ENCODE measurements at regions not wholly inside any gene's neighbourhood (a gene's known extent, or its start where the extent isn't known, plus 50 kb on each side); places are given as distances from the start of the nearest gene placed in this dataset.
"Not testable (repeated sequence)": the region's sequence is repeated elsewhere in the genome, so short reads cannot be mapped to it uniquely, and the experiment has no call there.

DNA sequence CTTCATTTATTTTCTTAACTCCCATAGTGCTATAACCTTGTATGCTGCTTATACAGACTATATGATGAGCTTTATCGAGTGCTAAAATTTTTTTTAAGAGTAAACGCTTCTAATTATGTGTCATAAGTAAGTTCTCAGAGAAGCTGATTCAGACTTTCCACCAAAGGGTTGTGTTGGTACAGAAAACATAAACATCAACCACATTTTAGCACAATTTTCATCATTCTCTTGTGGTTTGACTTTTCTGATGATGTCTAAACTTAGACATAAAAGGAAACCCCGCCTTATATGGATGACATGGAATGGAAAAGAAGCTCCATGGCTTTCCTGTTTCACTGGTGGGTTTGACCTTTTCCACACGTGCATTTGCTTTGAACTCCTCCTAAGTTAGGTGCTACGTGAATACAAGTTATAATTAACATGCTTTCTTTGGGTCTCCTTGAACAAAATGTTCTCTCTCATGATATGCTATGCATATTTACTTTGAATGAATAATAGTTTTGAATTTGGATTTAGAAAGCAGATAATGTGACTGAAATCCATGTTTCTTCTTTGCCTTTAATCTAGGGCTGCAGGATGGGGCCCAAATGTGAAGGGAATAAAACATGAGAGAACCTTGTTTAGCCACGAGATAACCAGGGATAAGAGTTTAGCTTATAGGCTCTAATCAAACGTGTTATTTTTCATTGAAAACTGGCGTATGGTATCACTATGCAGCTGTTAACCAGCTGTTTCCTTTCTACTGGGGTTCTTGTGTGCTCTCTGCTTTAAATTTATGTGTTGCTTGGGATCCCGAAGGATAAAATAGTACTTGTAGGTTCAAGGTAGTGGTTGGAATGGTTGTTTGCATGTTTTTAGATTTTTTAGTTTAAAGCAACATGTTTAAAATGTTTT, 127.1 kb upstream of the AHI1 start:
- H3K27me3 ChIP-seq (ENCODE audit: control insufficient read depth in 3 of 3, insufficient read depth in 3 of 3, low read length in 3 of 3), result no peaks in the 10 kb centered on the region
- H3K4me1 ChIP-seq (ENCODE audit: control insufficient read depth in 3 of 3, insufficient read depth in 3 of 3, low read length in 3 of 3), result no peaks in the 10 kb centered on the region
- H3K9me3 ChIP-seq (ENCODE audit: control insufficient read depth in 3 of 3, low read length in 3 of 3), result no peaks in the 10 kb centered on the region

DNA sequence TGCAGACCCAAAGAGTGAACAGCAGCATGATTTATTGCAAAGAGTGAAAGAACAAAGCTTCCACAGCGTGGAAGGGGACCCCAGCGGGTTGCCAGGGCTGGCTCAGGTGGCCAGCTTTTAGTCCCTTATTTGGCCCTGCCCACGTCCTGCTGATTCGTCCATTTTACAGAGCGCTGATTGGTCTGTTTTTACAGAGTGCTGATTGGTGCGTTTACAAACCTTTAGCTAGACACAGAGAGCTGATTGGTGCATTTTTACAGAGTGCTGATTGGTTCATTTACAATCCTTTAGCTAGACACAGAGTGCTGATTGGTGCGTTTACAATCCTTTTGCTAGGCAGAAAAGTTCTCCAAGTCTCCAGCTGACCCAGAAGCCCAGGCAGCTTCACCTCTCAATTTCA, 128.5 kb upstream of the AHI1 start:
- not testable (repeated sequence) for H3K9ac ChIP-seq (ENCODE audit: low read depth in 1 of 3, low read length in 3 of 3); H3K36me3 ChIP-seq (ENCODE audit: control insufficient read depth in 3 of 3, insufficient read depth in 3 of 3, low read length in 3 of 3); H3K4me1 ChIP-seq (ENCODE audit: control insufficient read depth in 3 of 3, insufficient read depth in 3 of 3, low read length in 3 of 3); H3K27me3 ChIP-seq (ENCODE audit: control insufficient read depth in 3 of 3, insufficient read depth in 3 of 3, low read length in 3 of 3); H3K27ac ChIP-seq (ENCODE audit: low read depth, low read length); H3K9me3 ChIP-seq (ENCODE audit: control insufficient read depth in 3 of 3, low read length in 3 of 3); H3K4me3 ChIP-seq (ENCODE audit: low read length in 3 of 3)

More for the DNA sequence above, 127.1 kb upstream of the AHI1 start:
- Histone ChIP-seq H3K4me3 (ENCODE audit: low read length in 3 of 3) (no peak overlapping the region), H3K36me3 (ENCODE audit: control insufficient read depth in 3 of 3, insufficient read depth in 3 of 3, low read length in 3 of 3) (no peaks in the 10 kb centered on the region), H3K9ac (ENCODE audit: low read depth in 1 of 3, low read length in 3 of 3) (no peak overlapping the region), H3K27ac (ENCODE audit: low read depth, low read length) (no peak overlapping the region)

DNA sequence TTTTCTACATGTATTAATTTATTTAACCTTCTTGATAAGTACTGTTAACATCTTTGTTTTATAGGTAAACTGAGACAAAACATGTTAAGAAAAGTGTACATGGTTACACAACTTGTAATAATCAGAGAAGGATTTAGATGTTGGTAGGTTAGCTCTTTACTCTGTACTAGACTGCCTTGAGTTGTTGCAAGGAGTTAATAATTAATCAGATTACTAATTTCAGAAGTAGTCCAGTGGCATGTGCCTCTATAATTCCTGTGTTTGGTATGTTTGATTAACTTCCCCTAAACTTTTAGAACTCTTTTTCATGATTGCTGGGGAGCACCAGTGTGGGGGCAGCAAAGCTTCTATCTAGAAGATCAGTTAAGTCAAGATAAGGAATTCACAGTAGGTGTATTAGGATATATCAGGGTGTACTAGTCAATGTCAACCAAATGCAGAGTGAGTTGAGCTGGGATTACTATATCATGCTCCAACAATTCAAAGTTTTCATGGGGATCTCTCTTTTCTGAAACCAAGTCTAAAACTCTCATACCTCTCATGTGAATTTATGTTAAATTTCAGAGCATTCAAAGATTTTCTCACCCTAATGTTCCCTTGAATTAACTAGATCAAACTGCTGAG, 129.7 kb upstream of the AHI1 start:
- Histone ChIP-seq H3K27ac (ENCODE audit: low read depth, low read length) (no peak overlapping the region), H3K4me3 (ENCODE audit: low read length in 3 of 3) (no peak overlapping the region), H3K9ac (ENCODE audit: low read depth in 1 of 3, low read length in 3 of 3) (no peak overlapping the region), H3K9me3 (ENCODE audit: control insufficient read depth in 3 of 3, low read length in 3 of 3) (no peaks in the 10 kb centered on the region), H3K4me1 (ENCODE audit: control insufficient read depth in 3 of 3, insufficient read depth in 3 of 3, low read length in 3 of 3) (no peaks in the 10 kb centered on the region), H3K36me3 (ENCODE audit: control insufficient read depth in 3 of 3, insufficient read depth in 3 of 3, low read length in 3 of 3) (no peaks in the 10 kb centered on the region), H3K27me3 (ENCODE audit: control insufficient read depth in 3 of 3, insufficient read depth in 3 of 3, low read length in 3 of 3) (no peaks in the 10 kb centered on the region)

DNA sequence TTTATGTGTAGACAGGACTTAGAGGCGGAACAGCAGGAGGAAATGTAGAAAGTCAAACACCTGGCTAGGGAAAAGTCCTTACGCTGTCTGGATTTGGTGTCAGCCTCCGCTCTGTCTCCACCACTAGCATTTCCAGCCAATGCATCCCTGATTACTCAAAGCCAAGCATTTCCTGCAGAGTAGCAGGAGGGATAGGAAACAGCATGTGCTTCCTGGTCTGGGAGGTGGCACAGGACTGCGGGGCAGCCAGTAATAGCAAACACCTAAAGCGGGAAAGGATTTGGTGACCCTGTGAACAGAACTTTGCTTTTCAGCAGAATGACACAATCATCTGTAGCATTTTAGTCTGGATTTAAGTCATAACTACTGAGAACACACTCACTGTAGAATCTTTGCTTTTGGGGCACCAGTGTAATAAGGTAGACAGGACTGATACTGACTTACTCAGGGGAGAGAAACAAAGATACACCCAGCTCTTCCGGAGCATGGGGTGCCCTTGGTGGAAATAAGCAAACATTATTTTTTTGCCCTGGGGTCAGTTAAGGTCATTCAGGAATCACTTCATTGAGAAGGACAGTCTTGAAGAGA, 133.3 kb upstream of the AHI1 start:
- Histone ChIP-seq H3K27me3 (ENCODE audit: control insufficient read depth in 3 of 3, insufficient read depth in 3 of 3, low read length in 3 of 3) (no peaks in the 10 kb centered on the region), H3K27ac (ENCODE audit: low read depth, low read length) (no peak overlapping the region), H3K4me1 (ENCODE audit: control insufficient read depth in 3 of 3, insufficient read depth in 3 of 3, low read length in 3 of 3) (no peaks in the 10 kb centered on the region), H3K36me3 (ENCODE audit: control insufficient read depth in 3 of 3, insufficient read depth in 3 of 3, low read length in 3 of 3) (no peaks in the 10 kb centered on the region), H3K9ac (ENCODE audit: low read depth in 1 of 3, low read length in 3 of 3) (no peak overlapping the region), H3K9me3 (ENCODE audit: control insufficient read depth in 3 of 3, low read length in 3 of 3) (no peaks in the 10 kb centered on the region), H3K4me3 (ENCODE audit: low read length in 3 of 3) (no peak overlapping the region)

DNA sequence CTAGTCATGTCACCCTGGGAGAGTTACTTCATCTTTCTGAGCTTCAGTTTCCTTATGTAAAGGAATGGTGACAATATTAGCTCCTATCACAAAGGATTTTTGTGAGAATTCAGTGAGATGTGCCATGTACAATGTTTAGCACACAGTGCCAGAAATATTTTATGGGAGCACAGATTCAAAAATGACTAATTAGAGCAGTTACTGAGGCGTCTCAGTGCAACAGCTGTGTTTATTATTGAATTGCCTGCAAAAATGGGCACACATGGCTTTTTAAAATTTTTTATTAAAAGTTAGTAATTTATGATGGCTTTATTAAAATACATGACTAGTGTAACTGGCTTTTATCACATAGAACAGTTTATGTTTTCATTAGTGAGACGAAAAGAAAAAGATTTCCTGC, 134.3 kb upstream of the AHI1 start:
- H3K36me3 ChIP-seq (ENCODE audit: control insufficient read depth in 3 of 3, insufficient read depth in 3 of 3, low read length in 3 of 3), result no peaks in the 10 kb centered on the region
- no peak overlapping the region for H3K4me3 ChIP-seq (ENCODE audit: low read length in 3 of 3)
- no peaks in the 10 kb centered on the region for H3K4me1 ChIP-seq (ENCODE audit: control insufficient read depth in 3 of 3, insufficient read depth in 3 of 3, low read length in 3 of 3)
- H3K9ac ChIP-seq (ENCODE audit: low read depth in 1 of 3, low read length in 3 of 3), result no peak overlapping the region
- no peak overlapping the region for H3K27ac ChIP-seq (ENCODE audit: low read depth, low read length)
- no peaks in the 10 kb centered on the region for H3K9me3 ChIP-seq (ENCODE audit: control insufficient read depth in 3 of 3, low read length in 3 of 3)
- no peaks in the 10 kb centered on the region for H3K27me3 ChIP-seq (ENCODE audit: control insufficient read depth in 3 of 3, insufficient read depth in 3 of 3, low read length in 3 of 3)

DNA sequence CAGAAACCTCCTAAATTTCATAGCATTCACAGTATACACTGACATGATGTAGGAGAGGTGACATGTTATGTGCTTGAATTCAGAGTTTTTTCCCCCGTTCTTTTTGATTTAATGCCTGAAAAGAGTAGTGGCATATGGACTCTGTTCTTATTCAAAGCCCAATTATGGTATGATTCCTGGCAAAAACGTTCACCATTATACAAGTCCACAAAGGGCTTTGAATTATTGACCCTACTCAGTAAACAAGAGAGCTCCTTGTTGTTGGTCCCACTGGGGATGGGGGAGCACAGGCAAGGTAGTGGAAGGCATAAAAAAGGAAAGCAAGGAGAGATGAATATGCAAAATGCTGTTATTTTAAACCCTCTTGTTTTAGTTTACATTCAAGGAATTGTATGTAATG, 136.0 kb upstream of the AHI1 start:
- no peaks in the 10 kb centered on the region for H3K4me1 ChIP-seq (ENCODE audit: control insufficient read depth in 3 of 3, insufficient read depth in 3 of 3, low read length in 3 of 3)
- no peaks in the 10 kb centered on the region for H3K9me3 ChIP-seq (ENCODE audit: control insufficient read depth in 3 of 3, low read length in 3 of 3)
- H3K36me3 ChIP-seq (ENCODE audit: control insufficient read depth in 3 of 3, insufficient read depth in 3 of 3, low read length in 3 of 3), result no peaks in the 10 kb centered on the region
- H3K9ac ChIP-seq (ENCODE audit: low read depth in 1 of 3, low read length in 3 of 3), result no peak overlapping the region
- H3K27ac ChIP-seq (ENCODE audit: low read depth, low read length), result no peak overlapping the region
- H3K4me3 ChIP-seq (ENCODE audit: low read length in 3 of 3), result no peak overlapping the region
- H3K27me3 ChIP-seq (ENCODE audit: control insufficient read depth in 3 of 3, insufficient read depth in 3 of 3, low read length in 3 of 3), result no peaks in the 10 kb centered on the region

DNA sequence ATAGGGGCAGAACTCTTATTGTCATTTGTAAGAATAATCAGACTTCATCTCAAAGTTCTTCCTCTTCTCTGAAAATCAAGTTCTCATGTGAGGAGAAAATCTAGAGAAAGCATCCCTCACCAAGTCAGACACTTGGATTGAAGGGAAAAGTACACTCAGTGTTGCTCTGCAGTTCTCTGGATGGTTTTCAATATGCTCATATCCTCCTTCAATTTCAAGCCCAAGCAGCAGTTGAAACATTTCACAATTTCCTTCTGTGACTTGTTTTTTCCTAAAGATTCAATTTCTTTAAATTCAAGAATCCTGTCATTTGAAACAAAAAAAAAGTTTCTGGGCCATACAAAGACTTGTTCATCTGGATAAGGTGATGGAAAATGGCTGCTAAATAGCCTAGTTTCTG, 140.2 kb upstream of the AHI1 start:
- Histone ChIP-seq H3K4me3 (ENCODE audit: low read length in 3 of 3) (no peak overlapping the region), H3K4me1 (ENCODE audit: control insufficient read depth in 3 of 3, insufficient read depth in 3 of 3, low read length in 3 of 3) (no peaks in the 10 kb centered on the region), H3K27me3 (ENCODE audit: control insufficient read depth in 3 of 3, insufficient read depth in 3 of 3, low read length in 3 of 3) (no peaks in the 10 kb centered on the region), H3K9me3 (ENCODE audit: control insufficient read depth in 3 of 3, low read length in 3 of 3) (no peaks in the 10 kb centered on the region), H3K27ac (ENCODE audit: low read depth, low read length) (no peak overlapping the region), H3K9ac (ENCODE audit: low read depth in 1 of 3, low read length in 3 of 3) (no peak overlapping the region), H3K36me3 (ENCODE audit: control insufficient read depth in 3 of 3, insufficient read depth in 3 of 3, low read length in 3 of 3) (no peaks in the 10 kb centered on the region)

DNA sequence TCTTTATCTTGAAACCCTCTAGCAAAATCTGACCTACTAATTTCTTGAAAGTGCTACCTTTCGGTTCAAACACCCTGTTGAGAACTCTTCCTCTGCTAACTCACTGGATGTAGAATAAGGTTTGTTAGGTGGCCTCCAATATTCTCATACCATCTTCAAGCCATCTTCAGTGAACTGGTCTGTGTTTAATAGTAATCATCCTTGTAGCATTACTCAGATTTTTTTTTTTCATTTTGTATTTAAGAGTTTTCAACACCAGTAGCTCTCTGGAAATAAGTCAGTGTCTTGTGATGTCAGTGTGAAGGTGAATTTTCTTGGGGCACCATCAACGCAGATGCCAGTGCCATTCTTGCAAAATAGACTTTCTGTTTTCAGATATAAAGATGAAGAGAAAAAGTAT, 140.6 kb upstream of the AHI1 start:
- H3K27ac ChIP-seq (ENCODE audit: low read depth, low read length), result no peak overlapping the region
- no peaks in the 10 kb centered on the region for H3K9me3 ChIP-seq (ENCODE audit: control insufficient read depth in 3 of 3, low read length in 3 of 3)
- H3K4me1 ChIP-seq (ENCODE audit: control insufficient read depth in 3 of 3, insufficient read depth in 3 of 3, low read length in 3 of 3), result no peaks in the 10 kb centered on the region
- H3K27me3 ChIP-seq (ENCODE audit: control insufficient read depth in 3 of 3, insufficient read depth in 3 of 3, low read length in 3 of 3), result no peaks in the 10 kb centered on the region
- H3K4me3 ChIP-seq (ENCODE audit: low read length in 3 of 3), result no peak overlapping the region
- H3K36me3 ChIP-seq (ENCODE audit: control insufficient read depth in 3 of 3, insufficient read depth in 3 of 3, low read length in 3 of 3), result no peaks in the 10 kb centered on the region
- no peak overlapping the region for H3K9ac ChIP-seq (ENCODE audit: low read depth in 1 of 3, low read length in 3 of 3)

DNA sequence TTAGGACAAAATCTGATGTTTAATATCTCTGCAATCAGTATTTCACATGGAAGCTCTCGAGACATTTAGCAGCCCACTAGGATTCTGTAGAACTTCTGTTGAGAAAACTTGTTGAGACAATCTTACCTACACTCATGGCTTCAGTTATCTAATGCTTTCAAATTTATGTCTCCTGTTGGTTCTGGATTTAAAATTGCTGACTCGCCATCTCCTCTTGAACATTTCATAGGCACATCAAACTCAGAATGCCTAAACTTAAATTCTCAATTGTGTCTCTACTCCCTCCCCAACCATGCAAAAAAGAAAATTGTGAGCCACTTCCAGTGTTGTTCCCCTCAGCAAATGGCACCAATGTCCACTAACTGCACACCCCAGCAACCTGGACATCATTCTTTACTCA, 142.5 kb upstream of the AHI1 start:
- no peak overlapping the region for H3K9ac ChIP-seq (ENCODE audit: low read depth in 1 of 3, low read length in 3 of 3)
- no peaks in the 10 kb centered on the region for H3K4me1 ChIP-seq (ENCODE audit: control insufficient read depth in 3 of 3, insufficient read depth in 3 of 3, low read length in 3 of 3)
- no peak overlapping the region for H3K4me3 ChIP-seq (ENCODE audit: low read length in 3 of 3)
- H3K27ac ChIP-seq (ENCODE audit: low read depth, low read length), result no peak overlapping the region
- H3K9me3 ChIP-seq (ENCODE audit: control insufficient read depth in 3 of 3, low read length in 3 of 3), result no peaks in the 10 kb centered on the region
- H3K36me3 ChIP-seq (ENCODE audit: control insufficient read depth in 3 of 3, insufficient read depth in 3 of 3, low read length in 3 of 3), result no peaks in the 10 kb centered on the region
- H3K27me3 ChIP-seq (ENCODE audit: control insufficient read depth in 3 of 3, insufficient read depth in 3 of 3, low read length in 3 of 3), result no peaks in the 10 kb centered on the region

DNA sequence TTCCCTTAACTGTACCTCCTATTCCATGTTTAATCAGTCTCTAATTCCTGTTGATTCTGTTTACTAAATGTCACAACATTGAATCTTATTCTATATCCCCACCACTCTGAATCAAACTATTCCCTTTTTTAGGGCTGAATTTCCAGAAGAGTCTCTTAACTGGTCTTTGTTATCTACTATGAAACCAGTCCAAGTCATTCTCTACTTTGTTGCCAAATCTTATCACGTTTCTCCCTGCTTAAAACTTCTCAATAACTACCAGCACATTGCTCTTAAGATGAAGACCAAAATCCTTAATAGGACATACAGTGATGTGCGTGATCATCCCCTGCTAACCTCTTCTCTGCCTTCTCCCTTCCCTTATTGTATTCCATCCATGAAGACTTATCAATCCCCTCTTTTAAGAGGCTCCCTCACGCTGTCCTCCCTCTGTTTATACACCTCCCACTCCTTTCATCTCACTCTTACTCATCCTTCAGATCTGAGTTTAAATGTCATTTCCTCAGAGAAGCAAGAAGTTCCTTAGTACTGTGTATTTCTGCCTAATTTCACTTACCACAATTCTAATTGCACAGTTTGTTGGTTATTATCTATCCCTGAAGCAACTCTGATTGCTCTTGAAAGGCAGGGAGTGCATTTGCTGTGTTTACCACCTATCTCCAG, 143.0 kb upstream of the AHI1 start:
- Histone ChIP-seq H3K9me3 (ENCODE audit: control insufficient read depth in 3 of 3, low read length in 3 of 3) (no peaks in the 10 kb centered on the region), H3K27ac (ENCODE audit: low read depth, low read length) (no peak overlapping the region), H3K36me3 (ENCODE audit: control insufficient read depth in 3 of 3, insufficient read depth in 3 of 3, low read length in 3 of 3) (no peaks in the 10 kb centered on the region), H3K9ac (ENCODE audit: low read depth in 1 of 3, low read length in 3 of 3) (no peak overlapping the region), H3K4me1 (ENCODE audit: control insufficient read depth in 3 of 3, insufficient read depth in 3 of 3, low read length in 3 of 3) (no peaks in the 10 kb centered on the region), H3K27me3 (ENCODE audit: control insufficient read depth in 3 of 3, insufficient read depth in 3 of 3, low read length in 3 of 3) (no peaks in the 10 kb centered on the region), H3K4me3 (ENCODE audit: low read length in 3 of 3) (no peak overlapping the region)

Measured in skeletal muscle tissue (tissue), 3 donors.